HuH-7 (cell line): ENCODE measurements at regions not wholly inside any gene's neighbourhood (a gene's known extent, or its start where the extent isn't known, plus 50 kb on each side); places are given as distances from the start of the nearest gene placed in this dataset.

ENCODE experiments used
- DNase-seq: peaks from one replicate; pipeline ENCODE4 v3.0.0; 2011; ENCODE audit warnings: low spot score

DNA sequence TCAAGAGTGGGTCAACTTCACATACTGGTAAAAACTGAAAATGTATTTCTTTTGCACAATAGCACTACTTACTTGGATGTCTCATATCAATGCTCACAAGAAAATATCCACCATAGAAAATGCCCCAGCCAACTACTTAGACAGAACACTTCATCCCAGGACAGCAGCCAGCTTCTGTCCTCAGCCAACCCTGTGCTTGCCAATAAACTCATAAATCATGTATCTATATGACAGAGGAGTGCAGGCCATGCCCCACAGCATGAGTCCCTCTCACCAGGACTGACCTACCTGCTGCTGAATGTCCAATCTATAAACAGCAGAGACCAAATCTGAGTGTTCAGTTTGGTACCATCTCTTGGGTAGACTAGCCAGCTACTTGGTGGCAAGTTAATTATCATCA lies 179.3 kb downstream of the OMA1 start:
- DNase-seq: no peak

DNA sequence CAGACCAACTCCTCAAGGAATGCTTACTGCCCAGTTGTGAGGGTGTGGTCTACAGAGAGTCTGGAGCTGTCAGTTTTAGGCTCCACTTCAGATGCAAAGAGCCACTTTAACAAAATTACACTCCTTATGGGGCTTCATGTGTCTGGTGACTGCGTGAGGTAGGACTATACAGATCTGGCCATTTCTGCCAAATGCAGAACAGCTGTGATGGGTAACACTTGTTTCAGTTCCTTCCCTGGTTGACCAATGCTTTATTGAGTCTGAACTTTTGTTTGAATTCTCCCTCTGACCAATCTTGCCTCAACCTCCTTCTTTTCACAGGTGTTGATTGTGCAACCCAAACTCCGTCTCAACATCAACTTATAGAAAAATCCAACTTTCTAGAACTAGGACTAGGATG lies 181.2 kb downstream of the OMA1 start:
- DNase-seq: no peak

DNA sequence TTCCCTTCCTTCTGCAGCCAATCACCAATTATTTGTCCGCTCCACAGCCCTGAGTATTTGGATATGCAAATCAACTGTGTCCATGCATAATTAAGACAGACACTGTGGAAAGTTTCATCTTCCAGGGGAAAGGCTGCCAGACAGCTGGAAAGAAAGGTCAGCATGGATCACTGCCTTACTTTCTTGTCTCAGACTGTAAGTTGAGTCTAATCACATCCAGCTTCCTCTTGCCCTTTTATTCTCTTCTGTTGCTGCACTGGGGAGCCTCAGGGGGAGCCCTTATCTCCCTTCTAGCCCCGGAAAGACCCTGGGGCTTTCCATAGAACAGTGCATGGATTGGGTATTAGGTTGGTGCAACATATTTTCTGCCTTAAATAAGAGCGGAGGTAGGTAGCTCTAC lies 182.9 kb downstream of the OMA1 start:
- DNase-seq: no peak

GRCh38 chr1:58361134-58361533 lies 185.4 kb downstream of the OMA1 start:
- no peak for DNase-seq

DNA sequence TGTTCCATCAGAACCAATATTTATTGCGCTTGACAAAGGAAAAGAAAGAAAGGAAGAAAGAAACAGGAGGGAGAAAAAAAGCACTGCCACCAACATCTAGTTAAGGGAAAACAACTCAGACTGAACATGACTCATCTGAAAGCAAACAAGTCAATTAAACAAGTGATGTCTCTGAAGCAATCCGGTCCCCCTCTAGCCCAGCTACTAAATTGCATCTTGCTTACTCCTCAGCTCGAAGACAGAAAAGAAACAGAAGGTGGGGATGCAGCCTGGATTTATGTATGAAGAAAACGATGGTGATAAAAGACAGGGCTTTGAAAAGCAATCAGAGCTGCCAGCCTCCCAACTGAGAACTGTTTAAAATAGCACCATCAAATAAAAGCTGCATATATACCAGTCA lies 188.2 kb downstream of the OMA1 start:
- peak; percentile 3 for DNase-seq

DNA sequence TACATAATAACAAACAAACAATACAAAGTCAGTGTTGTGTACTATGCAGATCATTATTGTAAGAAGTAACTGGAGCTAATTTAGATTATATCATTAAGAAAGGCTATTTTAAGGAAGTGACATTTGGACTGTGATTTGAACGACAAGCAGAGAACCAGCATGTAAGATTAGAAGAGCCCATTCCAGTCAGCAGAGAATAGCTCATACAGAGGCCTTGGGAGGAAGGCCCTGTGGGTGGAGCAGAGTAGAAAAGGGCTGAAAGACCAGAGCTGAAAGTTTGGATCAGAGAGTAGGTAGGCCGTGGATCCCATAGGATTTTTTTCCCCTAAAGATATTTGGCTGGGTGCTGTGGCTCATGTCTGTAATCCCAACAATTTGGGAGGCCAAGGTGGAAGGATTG lies 190.1 kb downstream of the OMA1 start:
- no peak for DNase-seq

DNA sequence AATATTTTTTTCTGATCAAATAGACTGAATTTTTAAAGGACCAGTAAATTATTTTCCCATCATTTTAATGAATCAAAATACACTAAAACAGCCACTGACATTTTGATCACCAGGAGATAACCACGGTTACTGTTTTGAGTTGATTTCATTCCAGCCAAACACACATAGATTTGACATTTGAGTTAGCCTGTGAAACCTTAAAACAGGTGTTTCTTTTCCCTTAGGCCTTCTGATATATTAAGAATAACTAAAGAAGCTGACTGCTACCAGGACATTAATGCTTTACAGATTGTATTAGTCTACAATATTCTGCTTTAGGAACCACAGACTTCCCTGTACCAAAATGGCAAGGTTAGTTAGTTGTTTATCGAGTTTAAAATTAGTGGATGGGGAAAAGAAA lies 193.4 kb downstream of the OMA1 start:
- no peak for DNase-seq

DNA sequence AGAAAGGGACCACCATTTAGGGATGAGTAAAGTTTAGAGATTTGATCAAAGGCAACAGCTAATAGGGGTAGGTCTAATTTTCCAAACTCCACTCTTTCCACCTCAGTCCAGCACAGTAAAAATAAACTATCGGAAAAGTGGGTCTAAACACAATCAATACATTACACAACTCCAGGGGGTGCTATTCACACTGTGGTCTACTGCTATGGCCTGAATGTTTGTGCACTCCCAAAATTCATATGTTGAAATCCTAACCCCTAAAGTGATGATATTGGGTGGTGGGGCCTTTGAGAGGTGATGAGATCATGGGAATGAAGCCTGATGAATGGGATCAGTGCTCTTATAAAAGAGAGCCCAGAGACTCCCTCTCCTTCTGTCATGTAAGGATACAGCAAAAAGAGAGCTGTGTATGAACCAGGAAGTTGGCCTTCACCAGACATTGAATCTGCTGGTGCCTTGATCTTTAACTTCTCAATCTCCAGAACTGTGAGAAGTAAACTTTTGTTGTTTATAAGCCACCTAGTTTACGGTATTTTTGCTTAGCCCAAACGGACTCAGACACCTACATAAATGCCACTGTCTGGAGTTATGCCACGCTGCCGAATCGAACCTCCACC lies 193.9 kb downstream of the OMA1 start:
- DNase-seq: no peak

- DNase-seq: no peak
Measured at GRCh38 chr1:58346036-58346355, 200.5 kb downstream of the OMA1 start.

- no peak for DNase-seq
Measured at GRCh38 chr1:58345215-58346035, 201.1 kb downstream of the OMA1 start.

GRCh38 chr1:58340185-58340584 lies 206.3 kb downstream of the OMA1 start:
- no peak for DNase-seq

- DNase-seq: no peak
Measured at GRCh38 chr1:58338081-58338480, 208.4 kb downstream of the OMA1 start.

DNA sequence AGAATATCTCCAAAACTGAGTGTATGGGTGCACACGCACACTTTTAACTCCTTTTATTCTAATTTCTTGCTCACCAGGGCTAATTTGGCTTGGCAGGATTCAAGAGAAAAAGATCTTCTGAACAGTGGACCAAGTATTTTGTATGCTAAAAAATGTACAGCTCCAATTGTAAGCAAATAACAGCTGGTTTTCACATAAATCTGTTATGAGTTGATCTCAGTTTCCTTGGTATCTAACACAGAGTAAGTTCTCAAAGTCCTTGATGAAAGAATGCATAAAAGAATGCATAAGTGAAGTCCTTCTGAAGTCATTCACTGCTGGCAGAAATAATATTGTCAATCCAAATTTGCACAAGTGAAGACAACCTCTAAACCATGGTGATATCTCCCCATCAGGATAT lies 213.0 kb downstream of the OMA1 start:
- DNase-seq: no peak

- no peak for DNase-seq
Measured at GRCh38 chr1:58331156-58331555, 215.4 kb downstream of the OMA1 start.

- DNase-seq: no peak
Measured at GRCh38 chr1:58325866-58326265, 220.7 kb downstream of the OMA1 start.

GRCh38 chr1:58324558-58324957 lies 222.0 kb downstream of the OMA1 start:
- no peak for DNase-seq

- no peak for DNase-seq
Measured at GRCh38 chr1:58318157-58319005, 228.1 kb downstream of the OMA1 start.

DNA sequence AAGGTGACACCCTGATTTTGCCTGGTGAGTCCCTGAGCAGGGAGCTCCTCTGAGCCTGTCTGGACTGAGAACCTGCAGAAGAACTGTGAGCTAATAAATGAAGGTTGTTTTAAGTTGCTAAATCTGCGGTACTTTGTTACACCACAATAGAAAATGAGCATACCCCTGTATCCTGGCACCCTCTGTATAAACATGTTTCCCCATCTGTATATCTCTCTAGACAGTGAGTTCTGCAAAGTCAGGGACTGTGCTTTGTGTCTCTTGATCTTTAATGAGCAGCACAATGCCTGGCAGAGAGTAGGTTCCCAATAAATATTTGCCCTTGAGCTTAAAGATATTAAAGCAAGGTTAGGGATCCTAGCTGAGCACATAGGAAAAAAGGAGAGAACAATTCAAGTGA lies 228.8 kb downstream of the OMA1 start:
- DNase-seq: no peak

DNA sequence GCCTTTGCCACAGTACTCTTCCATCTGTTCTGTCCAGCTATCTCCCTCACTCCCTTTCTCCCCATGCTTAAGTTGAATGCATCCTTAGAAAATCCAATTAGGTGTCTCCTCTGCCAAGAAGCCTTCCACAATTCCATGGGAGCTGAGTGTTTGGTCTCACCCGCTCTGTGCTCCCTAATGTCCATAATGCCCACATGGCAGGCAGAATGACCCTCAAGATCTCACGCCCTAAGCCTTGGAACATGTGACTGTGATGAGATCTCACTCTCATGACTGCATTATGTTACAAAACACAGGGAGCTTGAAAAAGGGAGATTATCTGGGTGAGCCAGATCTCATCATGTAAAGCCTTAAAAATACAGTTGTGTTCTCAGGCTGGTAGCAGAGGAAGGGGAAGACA lies 229.4 kb downstream of the OMA1 start:
- no peak for DNase-seq

DNA sequence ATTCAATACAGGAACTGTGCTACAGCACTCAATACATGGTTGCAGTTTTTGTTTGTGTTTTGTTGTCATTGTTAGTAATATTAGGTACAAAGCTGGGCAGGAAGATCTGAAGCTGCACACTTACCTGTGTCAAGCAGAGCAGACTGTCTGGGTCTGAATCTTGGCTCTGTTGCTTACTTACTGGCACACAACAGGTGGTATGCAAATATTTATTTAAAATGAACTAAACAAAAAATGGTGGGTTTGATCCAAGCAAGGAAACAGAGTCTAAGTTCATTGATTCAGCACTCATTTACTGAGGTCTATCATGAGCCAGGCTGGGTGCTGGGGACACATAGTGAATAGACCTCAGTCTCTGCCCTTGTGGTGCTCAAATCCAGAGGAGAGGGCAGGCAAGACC lies 230.4 kb downstream of the OMA1 start:
- DNase-seq: no peak

GRCh38 chr1:58312971-58313563 lies 233.5 kb downstream of the OMA1 start:
- no peak for DNase-seq

DNA sequence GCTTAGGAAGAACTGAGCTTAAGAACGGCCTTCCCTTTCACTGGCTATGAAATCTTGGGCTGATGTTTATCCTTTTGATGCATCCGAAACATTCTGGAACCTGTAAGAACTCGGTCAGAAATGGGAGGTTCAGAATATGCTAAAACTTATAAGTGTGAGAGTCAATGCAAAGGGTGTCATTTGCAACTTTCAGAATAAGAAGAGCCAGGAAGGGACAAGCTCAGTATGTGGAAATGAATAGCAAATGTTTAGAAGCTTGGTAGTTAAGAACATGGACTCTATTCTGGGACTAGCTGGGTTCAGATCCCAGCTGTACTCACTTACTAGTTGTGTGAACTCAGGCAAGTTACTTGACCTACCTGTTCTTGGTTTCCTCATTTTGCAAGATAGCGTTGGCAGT lies 234.1 kb downstream of the OMA1 start:
- no peak for DNase-seq

DNA sequence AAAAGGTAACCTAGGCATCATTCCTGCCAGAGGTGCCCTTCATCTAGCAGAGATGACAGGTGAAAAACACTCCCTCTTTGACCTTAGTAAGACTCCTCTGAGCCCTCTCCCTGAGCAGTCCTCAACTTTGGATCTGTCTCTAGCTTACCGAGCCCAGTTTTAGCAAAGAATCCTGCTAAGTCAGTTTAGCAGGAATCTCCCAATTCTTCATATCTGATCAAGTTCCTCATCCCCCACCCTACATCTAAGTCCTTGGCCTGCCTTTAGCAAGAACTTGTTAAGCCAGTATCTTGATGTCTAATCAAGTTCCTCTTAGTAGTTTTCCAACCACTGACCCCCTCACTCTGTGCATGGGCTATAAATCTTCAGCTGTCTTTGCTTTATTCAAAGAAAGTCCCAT lies 235.6 kb downstream of the OMA1 start:
- no peak for DNase-seq
